VCaP (cell line): ENCODE measurements at regions not wholly inside any gene's neighbourhood (a gene's known extent, or its start where the extent isn't known, plus 50 kb on each side); places are given as distances from the start of the nearest gene placed in this dataset.
"Not testable (repeated sequence)": the region's sequence is repeated elsewhere in the genome, so short reads cannot be mapped to it uniquely, and the experiment has no call there.

Experiments used
- H3K27ac ChIP-seq: fragments of 450-650 bp; 2 replicates; pipeline ENCODE4 v1.5.1; 2017
- CTCF ChIP-seq: fragments of 450-650 bp; conservative IDR thresholded peaks from 2 replicates; pipeline ENCODE4 v1.5.1; 2017; ENCODE audit warnings: mild to moderate bottlenecking, moderate library complexity

DNA sequence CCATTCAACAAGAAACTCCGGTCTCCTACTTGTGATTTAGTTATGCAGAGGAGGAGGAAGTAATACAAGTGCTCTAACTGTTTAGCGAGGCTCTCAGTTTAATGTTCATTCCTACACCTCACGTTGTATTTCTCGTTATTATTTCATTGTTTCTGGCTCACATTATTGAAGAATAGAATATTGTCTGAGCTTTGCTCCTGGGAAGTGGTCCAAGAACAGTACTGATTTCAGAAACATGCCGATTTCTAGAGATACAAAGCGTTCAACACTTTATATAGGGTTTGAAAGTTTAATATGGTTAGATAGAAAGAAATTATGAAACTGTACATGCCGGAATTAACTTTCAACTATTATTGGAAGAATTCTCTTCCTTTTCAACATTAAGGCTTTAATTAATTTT lies 1145.5 kb downstream of the TBL1XR1 start:
- H3K27ac ChIP-seq, result no peak overlapping the region
- TF ChIP-seq CTCF, result no peak

DNA sequence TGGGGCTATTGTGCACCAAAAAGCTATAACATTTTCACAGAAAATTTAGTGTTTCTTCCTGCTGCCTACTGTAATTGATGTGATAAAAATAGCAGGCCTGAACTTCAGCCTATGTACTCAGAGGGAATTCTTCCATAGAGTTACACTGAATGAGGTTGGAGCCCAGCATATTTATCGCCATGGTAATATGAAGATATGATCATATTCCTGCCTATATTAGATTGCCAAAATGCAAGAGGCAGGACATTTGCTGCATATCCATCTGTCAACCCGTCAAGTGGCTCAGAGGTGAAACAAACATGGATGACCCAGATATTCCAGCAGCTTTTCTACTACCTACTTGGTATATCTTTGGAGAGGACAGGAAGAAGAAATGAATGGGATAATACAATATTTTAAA lies 1150.6 kb downstream of the TBL1XR1 start:
- TF ChIP-seq CTCF, result no peak
- H3K27ac ChIP-seq, result no peak overlapping the region

DNA sequence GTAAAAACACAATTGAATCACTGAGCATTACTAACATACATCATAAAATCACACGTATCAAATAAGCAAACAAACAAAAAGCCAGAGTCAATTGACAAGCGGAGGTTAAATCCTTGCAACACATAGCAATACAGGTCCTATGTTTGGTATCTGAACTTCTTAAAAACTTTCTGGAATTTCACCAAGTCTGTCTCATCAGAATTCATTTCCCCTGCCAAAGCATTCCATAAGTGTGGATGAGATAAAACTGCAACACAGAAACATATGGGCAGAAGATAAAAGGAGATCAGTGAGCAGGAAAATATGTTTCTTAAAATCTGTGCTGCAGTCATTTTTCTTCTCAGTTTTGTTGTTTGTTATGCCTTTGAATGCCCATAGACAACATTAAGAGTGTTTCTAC lies 1155.5 kb downstream of the TBL1XR1 start:
- H3K27ac ChIP-seq, result no peak overlapping the region
- no peak for TF ChIP-seq CTCF

GRCh38 chr3:176041185-176041584 lies 1156.1 kb downstream of the TBL1XR1 start:
- no peak for TF ChIP-seq CTCF
- H3K27ac ChIP-seq, result no peak overlapping the region

GRCh38 chr3:176037636-176038035 lies 1159.6 kb downstream of the TBL1XR1 start:
- no peak overlapping the region for H3K27ac ChIP-seq
- no peak for TF ChIP-seq CTCF

- H3K27ac ChIP-seq, result no peak overlapping the region
- no peak for TF ChIP-seq CTCF
Observed at GRCh38 chr3:176032043-176032442, 1165.2 kb downstream of the TBL1XR1 start.

- H3K27ac ChIP-seq, result not testable (repeated sequence)
Observed at GRCh38 chr3:176016203-176016602, 1157.1 kb downstream of the NAALADL2 start.

- not testable (repeated sequence) for H3K27ac ChIP-seq
Observed at GRCh38 chr3:176015228-176015627, 1156.1 kb downstream of the NAALADL2 start.

DNA sequence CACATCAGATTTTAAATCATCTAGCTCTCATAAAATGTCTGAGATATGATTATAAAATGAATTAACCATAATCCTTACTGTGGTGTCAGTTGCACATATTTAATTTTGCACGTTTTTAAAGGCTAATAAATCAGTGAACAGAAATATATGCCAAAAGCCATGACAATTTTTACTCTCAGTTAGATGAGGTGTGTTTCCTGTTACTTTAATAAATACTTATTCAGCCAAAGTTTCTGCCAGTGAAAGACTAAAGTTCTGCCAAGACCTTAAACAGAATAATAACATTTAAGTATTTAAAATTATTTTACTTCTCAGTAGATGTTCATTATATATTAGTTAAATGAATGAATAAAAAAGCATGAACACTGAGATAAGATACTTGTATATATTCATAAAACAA lies 1150.1 kb downstream of the NAALADL2 start:
- TF ChIP-seq CTCF, result no peak
- H3K27ac ChIP-seq, result peak overlapping the region; percentile 15; the same call in 1 of the 2 replicates
